ENCODE measurements at regions not wholly inside any gene's neighbourhood (a gene's known extent, or its start where the extent isn't known, plus 50 kb on each side); places are given as distances from the start of the nearest gene placed in this dataset.

- H3K27ac ChIP-seq: no peak overlapping the region
- H3K4me3 ChIP-seq: no peak overlapping the region
- TF ChIP-seq CTCF (IDR thresholded peaks at IDR 0.05): no peak
- H3K9me3 ChIP-seq: no peaks in the 10 kb centered on the region
- no peaks in the 10 kb centered on the region for H3K36me3 ChIP-seq
- DNase-seq (ENCODE audit: low spot score): no peak
- H3K4me1 ChIP-seq: no peaks in the 10 kb centered on the region
- H3K27me3 ChIP-seq: no peaks in the 10 kb centered on the region
These were observed 87.1 kb upstream of the ZNF281 start for GRCh38 chr1:200496937-200497336.

GRCh38 chr1:200495901-200496300 is 86.1 kb upstream of the ZNF281 start:
- no peaks in the 10 kb centered on the region for H3K36me3 ChIP-seq
- no peak overlapping the region for H3K27ac ChIP-seq
- no peaks in the 10 kb centered on the region for H3K4me1 ChIP-seq
- H3K4me3 ChIP-seq: no peak overlapping the region
- H3K9me3 ChIP-seq: no peaks in the 10 kb centered on the region
- H3K27me3 ChIP-seq: no peaks in the 10 kb centered on the region
- TF ChIP-seq CTCF (IDR thresholded peaks at IDR 0.05): no peak
- DNase-seq (ENCODE audit: low spot score): no peak

- H3K27me3 ChIP-seq: no peaks in the 10 kb centered on the region
- no peak for DNase-seq (ENCODE audit: low spot score)
- TF ChIP-seq CTCF (IDR thresholded peaks at IDR 0.05): no peak
- no peaks in the 10 kb centered on the region for H3K4me1 ChIP-seq
- no peak overlapping the region for H3K4me3 ChIP-seq
- H3K27ac ChIP-seq: no peak overlapping the region
- H3K9me3 ChIP-seq: no peaks in the 10 kb centered on the region
- no peaks in the 10 kb centered on the region for H3K36me3 ChIP-seq
These were observed 83.5 kb upstream of the ZNF281 start for GRCh38 chr1:200493344-200493743.

- no peak overlapping the region for H3K27ac ChIP-seq
- H3K36me3 ChIP-seq: no peaks in the 10 kb centered on the region
- H3K4me1 ChIP-seq: no peaks in the 10 kb centered on the region
- no peak for TF ChIP-seq CTCF (IDR thresholded peaks at IDR 0.05)
- H3K9me3 ChIP-seq: no peaks in the 10 kb centered on the region
- no peaks in the 10 kb centered on the region for H3K27me3 ChIP-seq
- DNase-seq (ENCODE audit: low spot score): no peak
- no peak overlapping the region for H3K4me3 ChIP-seq
These were observed 81.3 kb upstream of the ZNF281 start for GRCh38 chr1:200491103-200491502.

- TF ChIP-seq CTCF (IDR thresholded peaks at IDR 0.05): no peak
- no peaks in the 10 kb centered on the region for H3K4me1 ChIP-seq
- H3K36me3 ChIP-seq: no peaks in the 10 kb centered on the region
- no peaks in the 10 kb centered on the region for H3K27me3 ChIP-seq
- H3K4me3 ChIP-seq: no peak overlapping the region
- no peak for DNase-seq (ENCODE audit: low spot score)
- no peak overlapping the region for H3K27ac ChIP-seq
- no peaks in the 10 kb centered on the region for H3K9me3 ChIP-seq
These were observed 80.3 kb upstream of the ZNF281 start for GRCh38 chr1:200490183-200490582.

GRCh38 chr1:200488375-200489165 is 78.7 kb upstream of the ZNF281 start:
- no peaks in the 10 kb centered on the region for H3K36me3 ChIP-seq
- H3K4me1 ChIP-seq: no peaks in the 10 kb centered on the region
- no peaks in the 10 kb centered on the region for H3K9me3 ChIP-seq
- no peak overlapping the region for H3K4me3 ChIP-seq
- TF ChIP-seq CTCF (IDR thresholded peaks at IDR 0.05): peak; percentile 63 to 83
- H3K27ac ChIP-seq: no peak overlapping the region
- no peaks in the 10 kb centered on the region for H3K27me3 ChIP-seq
- DNase-seq (ENCODE audit: low spot score): no peak
